ENCODE measurements at regions not wholly inside any gene's neighbourhood (a gene's known extent, or its start where the extent isn't known, plus 50 kb on each side); places are given as distances from the start of the nearest gene placed in this dataset.

DNA sequence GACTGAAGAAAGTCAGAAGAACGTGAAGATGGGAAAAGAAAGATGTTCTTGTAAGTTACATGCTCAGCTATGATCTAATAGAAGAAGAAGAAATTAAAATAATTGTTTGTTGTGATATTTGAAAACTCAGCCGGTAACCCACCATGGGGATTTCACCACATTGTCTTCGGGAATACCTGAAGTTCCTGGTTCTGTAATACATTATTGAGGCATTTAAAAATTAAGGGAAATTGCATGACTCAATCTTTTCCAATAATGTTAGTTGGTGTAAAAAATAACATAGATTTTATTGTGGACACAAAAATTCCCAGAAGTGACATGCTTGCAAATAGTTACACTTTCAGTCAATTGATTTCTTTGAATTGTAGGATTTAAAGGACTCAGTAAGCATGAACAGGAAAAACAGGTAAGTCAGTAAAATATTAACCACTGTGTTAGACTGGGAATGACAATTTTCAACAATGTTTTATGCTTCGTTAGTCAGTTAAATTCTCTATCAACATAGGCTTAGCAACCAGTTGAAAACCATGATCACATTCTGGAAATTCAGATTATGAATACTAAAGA is 745.1 kb downstream of the LTN1 start:
- H3K4me3 ChIP-seq (replicated peaks; ENCODE audit: low read depth, low read length) = no peak overlapping the region
- TF ChIP-seq, protein P1, sequence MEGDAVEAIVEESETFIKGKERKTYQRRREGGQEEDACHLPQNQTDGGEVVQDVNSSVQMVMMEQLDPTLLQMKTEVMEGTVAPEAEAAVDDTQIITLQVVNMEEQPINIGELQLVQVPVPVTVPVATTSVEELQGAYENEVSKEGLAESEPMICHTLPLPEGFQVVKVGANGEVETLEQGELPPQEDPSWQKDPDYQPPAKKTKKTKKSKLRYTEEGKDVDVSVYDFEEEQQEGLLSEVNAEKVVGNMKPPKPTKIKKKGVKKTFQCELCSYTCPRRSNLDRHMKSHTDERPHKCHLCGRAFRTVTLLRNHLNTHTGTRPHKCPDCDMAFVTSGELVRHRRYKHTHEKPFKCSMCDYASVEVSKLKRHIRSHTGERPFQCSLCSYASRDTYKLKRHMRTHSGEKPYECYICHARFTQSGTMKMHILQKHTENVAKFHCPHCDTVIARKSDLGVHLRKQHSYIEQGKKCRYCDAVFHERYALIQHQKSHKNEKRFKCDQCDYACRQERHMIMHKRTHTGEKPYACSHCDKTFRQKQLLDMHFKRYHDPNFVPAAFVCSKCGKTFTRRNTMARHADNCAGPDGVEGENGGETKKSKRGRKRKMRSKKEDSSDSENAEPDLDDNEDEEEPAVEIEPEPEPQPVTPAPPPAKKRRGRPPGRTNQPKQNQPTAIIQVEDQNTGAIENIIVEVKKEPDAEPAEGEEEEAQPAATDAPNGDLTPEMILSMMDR (IDR thresholded peaks at IDR 0.05; ENCODE audit: low read length, missing control alignments) = no peak
- DNase-seq (ENCODE audit: low read depth) = no peak

DNA sequence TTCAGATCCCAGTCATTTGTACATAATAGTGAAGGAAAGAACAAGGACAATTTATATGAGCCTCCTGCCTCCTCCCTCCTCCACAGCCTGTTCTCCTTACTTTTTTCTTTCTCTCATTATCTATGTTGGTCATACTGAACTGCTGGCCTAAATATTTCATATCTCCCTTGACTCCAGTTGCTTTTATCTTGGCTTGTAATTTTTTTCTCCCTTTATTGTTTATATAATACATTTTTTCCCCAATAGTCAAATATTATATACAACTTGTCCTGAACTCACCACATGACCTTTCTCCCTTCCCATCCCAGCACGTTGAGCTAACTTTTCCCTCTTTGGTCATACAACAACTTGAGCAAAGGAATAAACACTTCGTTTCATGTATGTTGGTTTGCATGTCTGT is 752.1 kb downstream of the LTN1 start:
- TF ChIP-seq, protein P1 (IDR thresholded peaks at IDR 0.05; ENCODE audit: low read length, missing control alignments) = no peak
- H3K4me3 ChIP-seq (replicated peaks; ENCODE audit: low read depth, low read length) = no peak overlapping the region
- DNase-seq (ENCODE audit: low read depth) = peak; percentile 34

DNA sequence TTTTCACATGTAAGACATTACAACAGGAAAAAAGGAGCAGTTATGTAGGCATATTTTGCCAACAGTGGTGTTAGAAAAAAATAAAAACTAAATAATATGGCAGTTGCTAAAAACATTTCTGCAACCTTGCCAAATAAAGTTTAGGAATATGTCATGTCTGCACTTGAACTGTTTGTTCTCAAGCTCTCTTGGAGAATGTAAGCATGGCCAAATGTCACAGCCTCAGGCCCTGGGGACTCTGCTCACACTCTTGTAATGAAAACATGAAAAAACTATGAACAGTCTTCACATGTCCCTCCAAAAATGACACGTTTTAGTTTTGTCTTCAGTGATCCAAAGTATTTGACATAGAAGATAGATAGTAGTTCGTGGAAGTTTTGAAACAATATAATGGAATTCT is 753.3 kb downstream of the LTN1 start:
- no peak for DNase-seq (ENCODE audit: low read depth)
- H3K4me3 ChIP-seq (replicated peaks; ENCODE audit: low read depth, low read length) = no peak overlapping the region
- TF ChIP-seq, protein P1 (IDR thresholded peaks at IDR 0.05; ENCODE audit: low read length, missing control alignments) = no peak

DNA sequence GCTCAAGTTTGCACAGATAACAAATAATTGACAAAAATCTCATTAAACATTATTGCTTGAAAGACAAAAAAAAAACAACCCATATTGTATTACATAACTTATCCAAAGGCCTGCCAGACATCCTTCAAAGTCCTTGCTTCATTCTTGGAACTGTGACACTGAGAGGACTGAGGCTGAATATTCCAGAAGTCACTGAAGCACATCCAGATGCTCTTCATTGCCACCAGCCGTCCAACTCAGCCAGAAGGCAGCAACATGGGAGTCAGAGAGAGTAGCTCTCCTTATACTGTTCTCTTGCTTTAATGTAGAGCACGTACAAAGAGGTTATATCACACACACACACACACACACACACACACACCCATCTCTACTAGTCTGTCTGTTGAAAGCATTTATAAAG is 755.0 kb downstream of the LTN1 start:
- no peak overlapping the region for H3K4me3 ChIP-seq (replicated peaks; ENCODE audit: low read depth, low read length)
- TF ChIP-seq, protein P1 (IDR thresholded peaks at IDR 0.05; ENCODE audit: low read length, missing control alignments) = no peak
- DNase-seq (ENCODE audit: low read depth) = no peak

DNA sequence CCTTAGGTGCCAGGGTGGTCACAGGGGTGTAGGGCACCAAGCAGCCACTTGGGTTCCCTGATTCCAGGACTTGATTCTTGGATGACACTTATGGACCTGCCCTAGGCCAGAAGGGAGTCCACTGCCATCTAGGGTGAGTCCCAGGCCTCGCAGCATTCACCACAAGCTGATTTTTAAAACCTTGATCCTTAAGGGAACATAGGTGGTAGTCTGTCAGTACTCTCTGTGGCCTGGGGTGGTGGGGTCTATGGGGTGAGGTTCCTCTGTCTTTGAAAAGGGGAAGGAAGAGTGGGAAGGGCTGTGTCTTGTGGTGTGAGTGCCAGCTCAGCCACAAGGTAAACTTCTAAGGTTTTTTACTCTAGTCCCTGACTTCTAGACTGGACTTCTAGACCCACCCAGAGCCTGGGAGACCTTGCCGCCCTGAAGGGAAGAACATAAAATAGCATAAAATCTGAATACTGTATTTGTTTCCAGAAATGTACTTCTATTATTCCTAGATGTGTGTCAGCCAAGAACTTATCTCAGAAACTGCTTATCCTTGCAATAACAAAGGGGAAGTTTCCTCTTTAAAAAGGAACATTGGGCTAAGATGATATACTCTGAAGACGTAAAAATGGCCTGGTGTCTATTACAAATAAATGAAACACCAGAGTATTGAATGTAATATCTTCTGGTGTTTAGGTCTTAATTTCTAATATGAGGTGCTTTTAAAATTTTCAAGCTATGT is 757.3 kb downstream of the LTN1 start:
- no peak overlapping the region for H3K4me3 ChIP-seq (replicated peaks; ENCODE audit: low read depth, low read length)
- DNase-seq (ENCODE audit: low read depth) = peak; percentile 48
- TF ChIP-seq, protein P1 (IDR thresholded peaks at IDR 0.05; ENCODE audit: low read length, missing control alignments) = peak; percentile 33

DNA sequence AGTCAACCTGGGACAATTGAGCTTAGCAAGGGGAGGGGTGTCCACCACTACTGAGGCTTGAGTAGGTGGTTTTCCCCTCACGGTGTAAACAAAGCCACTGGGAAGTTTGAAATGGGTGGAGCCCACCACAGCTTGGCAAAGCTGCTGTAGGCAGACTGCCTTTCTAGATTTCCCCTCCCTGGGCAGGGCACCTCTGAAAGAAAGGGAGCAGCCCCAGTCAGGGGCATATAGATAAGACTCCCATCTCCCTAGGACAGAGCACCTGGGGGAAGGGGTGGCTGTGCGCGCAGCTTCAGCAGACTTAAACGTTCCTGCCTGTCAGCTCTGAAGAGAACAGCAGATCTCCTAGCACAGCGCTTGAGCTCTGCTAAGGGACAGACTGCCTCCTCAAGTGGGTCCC is 758.4 kb downstream of the LTN1 start:
- no peak for DNase-seq (ENCODE audit: low read depth)
- H3K4me3 ChIP-seq (replicated peaks; ENCODE audit: low read depth, low read length) = no peak overlapping the region
- TF ChIP-seq, protein P1 (IDR thresholded peaks at IDR 0.05; ENCODE audit: low read length, missing control alignments) = no peak
